ENCODE measurements at regions not wholly inside any gene's neighbourhood (a gene's known extent, or its start where the extent isn't known, plus 50 kb on each side); places are given as distances from the start of the nearest gene placed in this dataset.

DNA sequence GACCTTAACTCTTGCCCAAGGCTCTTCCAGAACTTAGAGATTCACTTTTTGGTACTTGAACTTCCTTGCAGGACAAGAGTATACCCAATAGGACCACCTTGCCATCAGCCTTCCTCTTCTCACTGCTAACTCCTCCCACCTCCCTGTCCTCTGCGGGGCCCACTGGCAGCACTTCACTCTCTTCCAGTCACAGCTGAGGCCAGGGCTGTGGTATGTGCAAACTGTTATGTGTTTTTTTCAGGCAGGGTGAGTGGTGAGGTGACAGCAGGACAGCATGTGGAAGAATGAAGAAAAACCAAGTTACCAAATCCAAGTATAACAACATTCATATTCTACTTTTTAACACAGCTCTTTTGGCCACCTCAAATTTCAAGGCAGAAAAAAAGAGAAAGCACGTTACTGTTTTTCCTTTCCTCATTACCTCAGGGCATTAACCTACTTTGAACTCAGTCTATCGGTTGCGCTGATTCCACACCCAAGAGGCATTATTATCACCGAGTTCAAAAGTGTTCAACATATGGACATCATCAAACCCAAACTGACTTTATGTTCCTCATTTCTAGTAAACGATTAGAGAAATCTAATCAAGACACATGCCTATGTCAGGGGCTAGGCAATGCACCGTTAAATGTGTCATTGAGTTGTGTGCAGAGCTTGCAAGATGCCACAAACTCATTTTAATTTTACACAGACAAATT lies 605.2 kb upstream of the SYT4 start:
- Histone ChIP-seq H3K27ac (ENCODE audit: low read depth in 1 of 2, low read length in 2 of 2) (no peak overlapping the region), H3K9me3 (ENCODE audit: control insufficient read depth in 1 of 2, insufficient read depth in 1 of 2, low read length in 2 of 2) (peaks cover 0 to 5% of the 10 kb centered on the region in 2 experiments), H3K36me3 (ENCODE audit: insufficient read depth, low read length) (no peaks in the 10 kb centered on the region), H3K4me1 (ENCODE audit: insufficient read depth, low read length) (no peaks in the 10 kb centered on the region), H3K27me3 (ENCODE audit: control insufficient read depth in 1 of 2, insufficient read depth in 2 of 2, low read length in 2 of 2) (no peaks in the 10 kb centered on the region), H3K4me3 (ENCODE audit: low read length) (no peak overlapping the region)
- ChIA-PET POLR2A (no interaction called here), CTCF (no interaction called here)
- Mint-ChIP-seq H3K27me3 (no peaks in the 10 kb centered on the region), H3K36me3 (ENCODE audit: low read depth) (no peaks in the 10 kb centered on the region), H3K9me3 (peaks cover 10% of the 10 kb centered on the region), H3K4me1 (ENCODE audit: low read depth) (no peaks in the 10 kb centered on the region), H3K4me3 (no peak overlapping the region), H3K27ac (no peak overlapping the region)
- intact Hi-C loops (cut with DNase I, micrococcal nuclease): no loop called here
- DNase-seq (no peak), ATAC-seq (ENCODE audit: poor library complexity) (no peak)
- TF ChIP-seq, protein P1, sequence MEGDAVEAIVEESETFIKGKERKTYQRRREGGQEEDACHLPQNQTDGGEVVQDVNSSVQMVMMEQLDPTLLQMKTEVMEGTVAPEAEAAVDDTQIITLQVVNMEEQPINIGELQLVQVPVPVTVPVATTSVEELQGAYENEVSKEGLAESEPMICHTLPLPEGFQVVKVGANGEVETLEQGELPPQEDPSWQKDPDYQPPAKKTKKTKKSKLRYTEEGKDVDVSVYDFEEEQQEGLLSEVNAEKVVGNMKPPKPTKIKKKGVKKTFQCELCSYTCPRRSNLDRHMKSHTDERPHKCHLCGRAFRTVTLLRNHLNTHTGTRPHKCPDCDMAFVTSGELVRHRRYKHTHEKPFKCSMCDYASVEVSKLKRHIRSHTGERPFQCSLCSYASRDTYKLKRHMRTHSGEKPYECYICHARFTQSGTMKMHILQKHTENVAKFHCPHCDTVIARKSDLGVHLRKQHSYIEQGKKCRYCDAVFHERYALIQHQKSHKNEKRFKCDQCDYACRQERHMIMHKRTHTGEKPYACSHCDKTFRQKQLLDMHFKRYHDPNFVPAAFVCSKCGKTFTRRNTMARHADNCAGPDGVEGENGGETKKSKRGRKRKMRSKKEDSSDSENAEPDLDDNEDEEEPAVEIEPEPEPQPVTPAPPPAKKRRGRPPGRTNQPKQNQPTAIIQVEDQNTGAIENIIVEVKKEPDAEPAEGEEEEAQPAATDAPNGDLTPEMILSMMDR (IDR thresholded peaks at IDR 0.05): no peak

DNA sequence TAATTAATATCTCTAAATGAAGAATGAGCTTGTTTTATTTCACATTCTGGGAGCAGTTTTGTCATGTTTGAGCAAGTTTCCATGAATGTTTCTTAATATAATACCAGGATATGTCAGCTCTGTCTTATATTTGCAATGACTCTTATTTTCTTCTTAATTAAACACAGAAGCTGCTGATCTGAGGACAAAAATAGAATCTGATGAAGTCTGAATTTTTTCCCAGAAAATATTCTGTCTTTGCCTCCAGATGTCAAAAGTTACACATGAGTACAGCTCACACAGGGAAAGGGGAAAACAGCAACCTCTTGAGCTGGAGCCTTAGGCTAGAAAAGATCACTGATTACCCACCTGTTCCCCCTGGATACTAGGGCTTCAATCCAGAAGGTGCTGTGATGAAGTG lies 606.6 kb upstream of the SYT4 start:
- no peak overlapping the region for H3K27ac Mint-ChIP-seq

DNA sequence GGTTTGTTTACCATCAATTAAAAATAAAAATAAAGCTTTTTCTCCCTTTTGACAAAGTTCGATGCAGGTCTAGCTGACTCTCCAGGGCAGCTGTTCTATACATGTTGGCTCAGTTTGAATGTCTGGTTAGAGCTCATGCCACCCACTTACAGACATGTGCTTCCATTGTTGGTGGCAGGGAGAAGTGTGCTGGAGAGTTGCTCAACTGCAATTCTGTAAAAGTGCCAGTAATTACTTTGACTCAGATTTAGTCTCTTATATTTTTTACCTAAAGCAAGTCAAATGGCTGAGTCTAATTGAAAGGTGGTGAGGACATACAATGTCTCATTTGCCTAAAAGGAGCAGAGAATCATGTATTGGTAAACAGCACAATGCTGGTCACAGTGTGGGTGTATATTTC lies 609.1 kb upstream of the SYT4 start:
- no peaks in the 10 kb centered on the region for H3K4me1 ChIP-seq (ENCODE audit: insufficient read depth, low read length)
- no peak overlapping the region for H3K4me3 ChIP-seq (ENCODE audit: low read length)
- intact Hi-C loops (cut with DNase I, micrococcal nuclease): no loop called here
- ChIA-PET CTCF (no interaction called here), POLR2A (no interaction called here)
- no peaks in the 10 kb centered on the region for H3K36me3 ChIP-seq (ENCODE audit: insufficient read depth, low read length)
- DNase-seq: no peak
- no peaks in the 10 kb centered on the region for H3K4me1 Mint-ChIP-seq (ENCODE audit: low read depth)
- no peak for ATAC-seq (ENCODE audit: poor library complexity)
- no peaks in the 10 kb centered on the region for H3K27me3 ChIP-seq (ENCODE audit: control insufficient read depth in 1 of 2, insufficient read depth in 2 of 2, low read length in 2 of 2)
- peaks cover 0 to 5% of the 10 kb centered on the region in 2 experiments for H3K9me3 ChIP-seq (ENCODE audit: control insufficient read depth in 1 of 2, insufficient read depth in 1 of 2, low read length in 2 of 2)
- TF ChIP-seq, protein P1 (IDR thresholded peaks at IDR 0.05): no peak
- H3K27me3 Mint-ChIP-seq: no peaks in the 10 kb centered on the region
- H3K4me3 Mint-ChIP-seq: no peak overlapping the region
- no peak overlapping the region for H3K27ac ChIP-seq (ENCODE audit: low read depth in 1 of 2, low read length in 2 of 2)
- H3K9me3 Mint-ChIP-seq: peaks cover 14% of the 10 kb centered on the region
- H3K27ac Mint-ChIP-seq: no peak overlapping the region
- H3K36me3 Mint-ChIP-seq (ENCODE audit: low read depth): no peaks in the 10 kb centered on the region

More for the DNA sequence above, 606.6 kb upstream of the SYT4 start:
- Histone ChIP-seq H3K9me3 (ENCODE audit: control insufficient read depth in 1 of 2, insufficient read depth in 1 of 2, low read length in 2 of 2) (peaks cover 0 to 5% of the 10 kb centered on the region in 2 experiments), H3K27me3 (ENCODE audit: control insufficient read depth in 1 of 2, insufficient read depth in 2 of 2, low read length in 2 of 2) (no peaks in the 10 kb centered on the region), H3K27ac (ENCODE audit: low read depth in 1 of 2, low read length in 2 of 2) (no peak overlapping the region), H3K4me1 (ENCODE audit: insufficient read depth, low read length) (no peaks in the 10 kb centered on the region), H3K4me3 (ENCODE audit: low read length) (no peak overlapping the region), H3K36me3 (ENCODE audit: insufficient read depth, low read length) (no peaks in the 10 kb centered on the region)
- H3K4me3 Mint-ChIP-seq: no peak overlapping the region
- H3K4me1 Mint-ChIP-seq (ENCODE audit: low read depth): no peaks in the 10 kb centered on the region
- ATAC-seq (ENCODE audit: poor library complexity) (no peak), DNase-seq (no peak)
- ChIA-PET POLR2A (no interaction called here), CTCF (interaction anchor here (1.1 kb wide), 1 partner anchor 18 kb away, joined by 3 read pairs; no protein-coding TSS in a partner anchor)
- H3K36me3 Mint-ChIP-seq (ENCODE audit: low read depth): no peaks in the 10 kb centered on the region
- TF ChIP-seq, protein P1 (IDR thresholded peaks at IDR 0.05): no peak
- no peaks in the 10 kb centered on the region for H3K27me3 Mint-ChIP-seq
- peaks cover 14% of the 10 kb centered on the region for H3K9me3 Mint-ChIP-seq
- intact Hi-C loops (cut with DNase I, micrococcal nuclease): no loop called here
